K562 (cell line): ENCODE measurements at regions not wholly inside any gene's neighbourhood (a gene's known extent, or its start where the extent isn't known, plus 50 kb on each side); places are given as distances from the start of the nearest gene placed in this dataset.

ENCODE experiments used
- FOXJ2 ChIP-seq: fragments of 200-800 bp; sonication (Bioruptor generic); IDR thresholded peaks from 2 replicates; pipeline ENCODE4 v1.6.1; 2016; ENCODE audit warnings: missing genetic modification characterization, missing compliant biosample characterization
- PCBP2 ChIP-seq: fragments of 200-400 bp; formaldehyde crosslinking; IDR thresholded peaks from 2 replicates; pipeline ENCODE4 v1.6.1; 2018; ENCODE audit warnings: low read length, low read depth, mild to moderate bottlenecking, moderate library complexity; ENCODE audit not compliant: poor library complexity, severe bottlenecking
- PRPF4 ChIP-seq: fragments of 200-400 bp; formaldehyde crosslinking; IDR thresholded peaks from one replicate; pipeline ENCODE4 v1.6.1; 2017; ENCODE audit warnings: low read length, low read depth, mild to moderate bottlenecking; ENCODE audit not compliant: insufficient read depth, poor library complexity, severe bottlenecking
- SIN3B ChIP-seq: fragments of 450-650 bp; IDR thresholded peaks from 2 replicates; pipeline ENCODE4 v1.6.1; 2017; ENCODE audit warnings: low read depth, mild to moderate bottlenecking, moderate library complexity
- ZMIZ1 ChIP-seq, 2 experiments: fragments of 150-350 bp in 1 of 2; IDR thresholded peaks; 2 replicates each; pipeline ENCODE4 v1.6.1; 2012 to 2016; ENCODE audit warnings: low read depth in 2 of 2, low read length in 2 of 2, mild to moderate bottlenecking in 1 of 2, moderate library complexity in 1 of 2
- ZNF133 ChIP-seq: fragments of 250-450 bp; sonication (Bioruptor Pico); IDR thresholded peaks from 2 replicates; pipeline ENCODE4 v1.4.0; 2020; ENCODE audit warnings: mild to moderate bottlenecking
- TF ChIP-seq, protein P1 (sequence below): fragments of 450-650 bp; IDR thresholded peaks from 2 replicates; pipeline ENCODE4 v1.6.1; 2016

- TF ChIP-seq ZMIZ1 (IDR thresholded peaks at IDR 0.05; ENCODE audit: low read depth in 2 of 2, low read length in 2 of 2) = no peak
- no peak for TF ChIP-seq PRPF4
- no peak for TF ChIP-seq SIN3B
- no peak for TF ChIP-seq ZNF133 (CRISPR knock-in tag)
- TF ChIP-seq, protein P1, sequence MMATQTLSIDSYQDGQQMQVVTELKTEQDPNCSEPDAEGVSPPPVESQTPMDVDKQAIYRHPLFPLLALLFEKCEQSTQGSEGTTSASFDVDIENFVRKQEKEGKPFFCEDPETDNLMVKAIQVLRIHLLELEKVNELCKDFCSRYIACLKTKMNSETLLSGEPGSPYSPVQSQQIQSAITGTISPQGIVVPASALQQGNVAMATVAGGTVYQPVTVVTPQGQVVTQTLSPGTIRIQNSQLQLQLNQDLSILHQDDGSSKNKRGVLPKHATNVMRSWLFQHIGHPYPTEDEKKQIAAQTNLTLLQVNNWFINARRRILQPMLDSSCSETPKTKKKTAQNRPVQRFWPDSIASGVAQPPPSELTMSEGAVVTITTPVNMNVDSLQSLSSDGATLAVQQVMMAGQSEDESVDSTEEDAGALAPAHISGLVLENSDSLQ = no peak
- no peak for TF ChIP-seq FOXJ2 (tag)
- no peak for TF ChIP-seq PCBP2
These were observed 109.0 kb upstream of the TBL1XR1 start (continued) for GRCh38 chr3:177306252-177306651.
